ENCODE measurements at regions not wholly inside any gene's neighbourhood (a gene's known extent, or its start where the extent isn't known, plus 50 kb on each side); places are given as distances from the start of the nearest gene placed in this dataset.
"Not testable (repeated sequence)": the region's sequence is repeated elsewhere in the genome, so short reads cannot be mapped to it uniquely, and the experiment has no call there.

DNA sequence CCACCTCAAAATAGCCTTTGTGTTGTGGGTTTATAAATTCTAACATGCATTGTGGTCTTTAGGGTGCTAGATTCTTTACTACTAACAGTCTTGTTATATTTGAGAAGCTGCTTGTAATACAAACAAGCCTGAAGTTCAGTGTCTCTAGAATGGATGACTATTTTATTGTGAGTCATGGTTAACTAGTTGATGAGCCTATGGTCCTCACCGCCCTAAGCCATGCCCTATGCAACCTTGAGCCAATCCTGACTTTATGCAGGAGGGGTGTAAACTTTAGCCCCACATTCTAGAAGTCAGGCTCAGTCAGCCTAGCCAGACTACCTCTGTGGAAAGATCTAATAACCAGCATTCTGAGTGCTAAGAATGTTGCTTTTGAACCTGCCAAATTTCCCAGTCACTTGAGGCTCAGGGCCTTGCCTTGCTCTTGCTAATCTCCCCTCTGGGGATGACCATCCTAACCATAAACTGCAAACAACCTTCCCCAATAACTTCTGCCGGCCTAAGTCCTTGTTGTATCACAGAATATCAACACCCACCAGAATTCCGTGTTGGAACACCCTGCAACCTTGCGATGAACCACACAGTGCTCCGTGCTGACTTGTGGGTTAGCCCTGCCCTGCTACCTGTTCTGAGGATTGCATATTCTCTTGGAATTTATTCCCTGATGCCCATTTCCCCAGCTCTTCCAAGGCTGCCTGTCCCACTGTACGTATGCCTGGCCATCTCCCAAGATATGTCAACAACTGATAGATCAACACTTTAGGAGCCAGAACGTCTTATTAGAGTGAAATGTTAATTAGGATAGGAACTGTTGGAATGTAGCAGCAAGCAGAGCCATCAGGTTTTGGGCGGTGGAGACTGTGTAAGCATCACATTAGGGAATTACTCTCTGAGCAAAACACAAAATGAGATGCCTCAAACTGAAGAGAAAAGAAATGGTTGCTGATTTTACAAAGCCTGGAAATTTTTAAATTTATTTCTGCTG, 71.7 kb upstream of the CEP85L start:
- no peak for TF ChIP-seq CTCF (IDR thresholded peaks at IDR 0.05; ENCODE audit: low read length, missing control alignments)
- DNase-seq (ENCODE audit: low read depth): no peak

GRCh38 chr6:118720125-118720473, 68.7 kb upstream of the CEP85L start:
- DNase-seq (ENCODE audit: low read depth): no peak
- no peak overlapping the region for H3K4me3 ChIP-seq (replicated peaks; ENCODE audit: low read depth, low read length)
- no peak for TF ChIP-seq CTCF (IDR thresholded peaks at IDR 0.05; ENCODE audit: low read length, missing control alignments)

More for the DNA sequence above, 71.7 kb upstream of the CEP85L start:
- H3K4me3 ChIP-seq (replicated peaks; ENCODE audit: low read depth, low read length): no peak overlapping the region

GRCh38 chr6:118719351-118720124, 68.1 kb upstream of the CEP85L start:
- H3K4me3 ChIP-seq (replicated peaks; ENCODE audit: low read depth, low read length): no peak overlapping the region
- DNase-seq (ENCODE audit: low read depth): no peak
- TF ChIP-seq CTCF (IDR thresholded peaks at IDR 0.05; ENCODE audit: low read length, missing control alignments): no peak

DNA sequence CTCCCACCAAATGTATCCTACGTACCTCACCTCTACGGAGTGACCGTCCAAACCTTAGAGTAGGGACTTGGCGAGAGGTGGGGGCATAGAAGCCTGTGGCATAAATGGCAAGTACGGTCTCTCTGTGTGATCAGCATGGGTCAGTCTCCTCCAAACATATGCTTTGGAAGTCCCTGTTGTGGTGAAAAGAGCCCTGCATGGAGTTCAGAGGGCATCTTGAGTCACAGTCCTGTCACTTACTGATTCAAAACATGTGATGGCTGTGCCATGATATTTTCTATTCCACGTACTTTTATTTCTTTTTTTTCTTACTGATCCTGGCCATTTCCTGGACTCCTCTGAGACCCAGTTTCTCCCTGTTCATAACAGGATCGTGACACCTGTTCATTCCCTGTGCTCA, 67.5 kb upstream of the CEP85L start:
- no peak overlapping the region for H3K4me3 ChIP-seq (replicated peaks; ENCODE audit: low read depth, low read length)
- DNase-seq (ENCODE audit: low read depth): no peak
- TF ChIP-seq CTCF (IDR thresholded peaks at IDR 0.05; ENCODE audit: low read length, missing control alignments): no peak

DNA sequence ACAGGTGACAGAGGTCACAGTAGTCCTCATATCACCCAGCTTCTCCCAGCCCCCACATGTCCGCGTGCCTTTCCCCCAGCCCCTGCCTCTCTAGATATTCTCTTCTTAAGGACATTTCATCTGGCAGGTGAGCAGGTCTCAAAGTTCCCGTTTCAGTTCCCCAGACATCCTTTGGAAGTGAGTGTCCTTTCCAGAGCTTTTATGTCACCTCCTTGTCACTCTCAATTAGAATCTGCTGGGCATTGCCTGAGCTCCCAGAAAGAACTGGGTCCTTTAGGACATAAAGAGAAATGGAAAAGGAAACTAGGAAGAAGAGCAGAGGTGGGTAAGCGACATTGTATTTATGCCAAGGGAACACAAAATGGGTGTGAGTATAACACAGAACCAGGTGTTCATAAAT, 66.9 kb upstream of the CEP85L start:
- no peak overlapping the region for H3K4me3 ChIP-seq (replicated peaks; ENCODE audit: low read depth, low read length)
- no peak for TF ChIP-seq CTCF (IDR thresholded peaks at IDR 0.05; ENCODE audit: low read length, missing control alignments)
- DNase-seq (ENCODE audit: low read depth): no peak

- TF ChIP-seq CTCF (IDR thresholded peaks at IDR 0.05; ENCODE audit: low read length, missing control alignments): no peak
- H3K4me3 ChIP-seq (replicated peaks; ENCODE audit: low read depth, low read length): no peak overlapping the region
- DNase-seq (ENCODE audit: low read depth): no peak
These were observed 65.7 kb upstream of the CEP85L start for GRCh38 chr6:118717106-118717505.

GRCh38 chr6:118715907-118716306, 64.5 kb upstream of the CEP85L start:
- not testable (repeated sequence) for H3K4me3 ChIP-seq (replicated peaks; ENCODE audit: low read depth, low read length)

More at GRCh38 chr6:118715907-118716306, 64.5 kb upstream of the CEP85L start:
- not testable (repeated sequence) for DNase-seq (ENCODE audit: low read depth)
